SHP77 (cell line): ENCODE measurements at regions not wholly inside any gene's neighbourhood (a gene's known extent, or its start where the extent isn't known, plus 50 kb on each side); places are given as distances from the start of the nearest gene placed in this dataset.
A peak's percentile ranks its signal among the peaks of the same experiment; 100 is the strongest.

ENCODE experiments used
- DNase-seq, 2 experiments: peaks; one replicate each; lab custom pipeline; 2025; lab: John Stamatoyannopoulos, UW

DNA sequence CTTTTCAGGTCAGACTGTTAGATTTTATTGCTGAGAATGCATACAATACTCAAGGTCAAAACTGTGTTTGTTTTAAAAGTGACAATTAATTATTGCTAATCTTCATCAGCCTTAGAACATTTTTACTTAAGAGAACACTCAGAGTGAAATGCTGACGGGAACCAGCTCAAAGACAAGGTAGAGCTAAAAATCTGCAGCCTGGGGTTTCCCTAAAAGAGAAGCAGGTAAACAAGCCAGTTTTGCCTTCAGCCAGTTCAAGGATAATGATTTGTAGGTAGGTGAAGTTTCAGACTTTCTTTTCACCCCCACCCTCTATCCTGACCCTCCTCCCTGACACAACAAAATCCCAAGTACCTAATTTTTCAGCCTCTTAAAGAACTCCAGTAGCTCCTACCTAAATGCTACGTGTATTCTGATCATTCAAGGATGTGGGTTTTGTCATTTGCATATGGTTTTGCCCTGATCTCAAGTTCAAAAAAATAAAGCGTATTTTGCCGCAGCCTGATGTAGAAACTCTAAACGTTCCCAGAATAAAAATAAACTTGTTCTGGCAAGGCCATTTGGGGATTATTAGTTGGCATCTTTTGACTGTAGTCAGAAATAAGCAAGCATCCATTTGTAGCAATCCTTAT, 407.2 kb downstream of the EFNA5 start:
- no peak for DNase-seq

DNA sequence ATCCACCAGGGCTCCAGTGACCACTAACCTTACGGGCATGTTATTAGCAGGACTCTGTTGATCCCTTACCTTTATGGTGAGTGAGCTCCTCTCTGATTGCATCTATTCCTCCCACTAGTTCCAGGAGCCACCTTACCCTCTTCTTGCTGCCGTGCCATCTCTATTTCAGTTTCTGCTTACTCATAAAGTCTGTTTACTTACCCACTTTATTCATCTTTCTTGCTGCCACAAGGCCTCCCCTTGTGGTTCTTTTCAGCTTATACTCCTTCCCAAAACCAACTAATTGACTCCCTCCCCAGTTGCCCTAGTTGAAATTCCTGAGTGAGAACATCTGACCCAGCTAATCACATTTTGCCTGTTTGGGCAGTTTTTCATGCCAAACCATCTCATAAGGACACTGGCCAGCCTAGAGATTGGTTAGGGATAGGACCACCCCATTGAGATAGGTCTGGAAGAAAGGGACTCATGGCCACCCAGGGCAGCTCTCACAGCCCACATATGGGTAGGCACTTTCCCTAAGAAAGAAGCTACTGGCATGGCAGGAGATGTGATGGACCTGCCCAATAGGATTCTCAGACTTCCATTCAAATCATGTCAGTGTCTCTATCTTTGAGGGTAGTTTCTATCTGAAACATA, 412.7 kb downstream of the EFNA5 start:
- DNase-seq: no peak

DNA sequence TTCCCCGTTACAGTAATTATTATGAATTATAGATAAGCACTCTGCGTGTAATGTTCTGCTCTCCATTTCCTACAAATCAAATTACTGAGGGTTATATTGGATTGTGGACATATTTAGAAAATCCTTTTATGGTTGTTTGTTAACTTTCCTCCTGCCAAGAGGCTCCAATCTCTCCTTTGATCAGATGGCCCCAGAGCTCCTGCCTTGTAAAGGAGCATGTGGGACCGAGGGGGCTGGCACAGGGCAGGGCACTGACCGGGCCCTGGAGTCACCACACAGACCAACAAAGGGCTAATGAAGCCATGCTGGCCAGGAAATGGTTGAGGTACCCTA, 415.9 kb downstream of the EFNA5 start:
- no peak for DNase-seq

DNA sequence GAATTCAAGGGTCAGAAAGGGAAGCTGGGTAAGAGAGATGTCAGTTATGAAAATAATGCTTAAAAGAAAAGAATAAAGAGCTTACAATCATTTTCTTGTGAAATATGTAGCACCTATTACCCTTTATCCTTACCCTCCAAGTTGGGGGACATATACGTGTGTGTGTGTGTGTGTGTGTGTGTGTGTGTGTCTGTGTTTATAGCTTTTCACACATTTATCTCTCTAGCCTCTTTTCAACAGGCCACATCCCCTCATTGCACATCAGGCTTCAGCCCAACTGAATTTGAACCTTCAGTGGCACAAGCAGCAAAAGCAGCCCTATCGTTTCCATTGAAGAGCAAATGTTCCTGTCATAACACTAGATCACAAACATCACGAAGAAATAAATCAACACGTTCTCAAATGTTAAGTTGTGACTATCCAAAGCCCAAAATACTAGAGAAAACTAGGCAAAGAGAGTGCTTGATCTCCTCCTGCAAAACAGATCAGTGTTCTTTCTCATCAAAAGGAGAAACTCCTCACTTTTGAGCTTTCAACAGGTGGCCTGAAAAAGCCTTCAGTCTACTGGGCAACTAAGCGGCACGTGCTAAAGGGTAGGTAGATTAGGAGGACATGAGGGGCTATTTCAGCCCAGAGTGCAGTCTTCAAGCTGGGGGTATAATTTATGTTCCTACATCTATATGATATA, 416.4 kb downstream of the EFNA5 start:
- peak; percentile 24 to 57 for DNase-seq

DNA sequence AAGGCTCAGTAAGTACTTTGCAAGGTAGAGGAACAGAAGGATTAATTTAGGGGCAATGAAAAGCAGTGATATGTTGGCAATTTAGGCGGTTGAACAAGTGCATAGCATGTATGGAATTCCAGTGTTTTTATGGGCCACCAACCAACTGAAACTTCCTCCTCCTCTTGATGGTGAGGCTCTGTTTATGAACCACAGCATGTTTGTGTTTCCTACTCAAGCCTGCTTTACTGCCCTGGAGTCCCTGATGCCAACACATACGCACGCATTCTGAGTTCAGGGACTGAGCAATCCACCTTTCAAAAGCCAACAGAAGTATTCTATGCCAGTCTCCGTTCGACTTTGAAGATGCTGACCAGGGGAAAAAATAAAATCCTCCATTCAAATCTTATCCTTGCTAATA, 417.5 kb downstream of the EFNA5 start:
- DNase-seq: peak; percentile 49 to 55

DNA sequence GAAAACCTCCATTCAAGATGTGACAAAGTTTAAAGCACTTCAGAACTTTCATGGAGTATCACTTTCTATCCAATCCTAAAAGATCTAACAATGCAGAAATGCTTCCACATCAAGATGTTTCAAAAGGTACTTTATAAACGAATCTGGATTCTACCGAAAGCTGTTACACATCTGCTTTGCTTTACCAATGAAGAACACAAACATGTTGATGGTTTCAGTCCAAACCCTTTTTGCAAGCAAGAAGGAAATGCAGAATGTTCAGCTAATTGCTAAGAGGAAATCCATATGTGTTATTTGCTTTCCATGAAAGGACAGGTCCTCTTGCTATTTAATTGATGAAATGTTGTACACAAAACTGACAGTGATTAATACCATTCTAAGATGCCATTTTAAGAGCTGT, 419.6 kb downstream of the EFNA5 start:
- DNase-seq: no peak

DNA sequence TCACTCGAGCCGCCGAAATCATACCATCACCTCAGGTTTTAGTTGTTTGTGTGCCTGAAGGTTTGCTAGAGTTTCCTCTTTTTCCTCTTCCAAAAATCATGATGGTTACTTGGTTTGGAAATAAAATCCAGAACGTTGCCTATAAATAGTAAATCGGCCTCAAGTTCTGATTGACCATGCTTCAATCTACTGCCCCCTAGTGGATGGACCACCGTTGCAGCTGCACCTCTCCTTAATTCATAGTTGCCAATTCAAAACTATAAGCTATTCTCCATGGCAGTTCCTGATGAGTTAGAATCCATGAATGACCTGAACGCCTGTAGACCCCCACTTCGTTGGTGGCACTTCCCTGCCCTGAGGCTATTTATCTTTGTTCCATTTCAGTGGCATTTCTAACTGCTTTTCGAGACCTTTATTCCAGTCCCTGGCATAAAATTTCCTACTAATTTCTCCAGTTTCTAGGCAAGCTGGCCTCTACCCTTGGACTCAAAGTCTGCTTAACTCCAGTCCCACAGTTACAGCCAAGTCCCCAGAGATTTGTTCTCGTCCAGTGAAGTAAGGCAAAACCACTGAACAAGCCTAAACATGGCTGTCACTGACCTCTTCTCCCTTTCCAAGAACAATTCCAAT, 422.6 kb downstream of the EFNA5 start:
- DNase-seq: peak in 1 of 2 experiments; percentile 13

DNA sequence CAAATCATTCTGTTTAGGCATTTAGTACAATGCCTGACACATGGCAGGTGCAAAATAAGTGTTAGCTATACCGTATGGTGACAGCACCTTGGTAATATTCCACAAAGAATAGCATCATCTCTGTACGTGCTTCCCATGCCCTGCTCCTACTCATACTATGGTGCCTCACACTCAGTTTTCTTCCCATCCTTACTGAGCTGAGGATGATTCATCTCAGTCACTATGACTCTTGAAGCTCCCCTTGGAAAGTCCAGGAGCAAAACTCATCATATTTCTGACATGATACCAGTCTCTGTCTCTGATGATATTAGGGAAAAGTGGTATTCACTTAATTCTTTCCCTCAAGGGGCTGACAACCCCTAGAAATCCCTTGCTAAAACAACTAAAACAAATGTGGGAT, 423.3 kb downstream of the EFNA5 start:
- DNase-seq: no peak

DNA sequence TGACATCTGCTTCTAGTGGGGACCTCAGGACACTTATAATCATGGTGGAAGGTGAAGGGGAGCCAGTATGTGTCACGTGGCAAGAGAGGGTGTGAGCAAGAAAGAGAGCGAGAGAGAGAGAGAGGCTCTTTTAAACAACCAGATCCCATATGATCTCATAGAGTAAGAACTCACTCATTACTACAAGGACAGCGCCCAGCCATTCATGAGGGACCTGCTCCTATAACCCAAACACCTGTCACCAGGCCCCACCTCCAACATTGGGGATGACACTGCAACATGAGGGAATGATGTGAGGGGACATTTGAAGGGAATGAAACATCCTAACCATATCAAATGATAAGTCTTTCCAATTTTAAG, 427.5 kb downstream of the EFNA5 start:
- no peak for DNase-seq

DNA sequence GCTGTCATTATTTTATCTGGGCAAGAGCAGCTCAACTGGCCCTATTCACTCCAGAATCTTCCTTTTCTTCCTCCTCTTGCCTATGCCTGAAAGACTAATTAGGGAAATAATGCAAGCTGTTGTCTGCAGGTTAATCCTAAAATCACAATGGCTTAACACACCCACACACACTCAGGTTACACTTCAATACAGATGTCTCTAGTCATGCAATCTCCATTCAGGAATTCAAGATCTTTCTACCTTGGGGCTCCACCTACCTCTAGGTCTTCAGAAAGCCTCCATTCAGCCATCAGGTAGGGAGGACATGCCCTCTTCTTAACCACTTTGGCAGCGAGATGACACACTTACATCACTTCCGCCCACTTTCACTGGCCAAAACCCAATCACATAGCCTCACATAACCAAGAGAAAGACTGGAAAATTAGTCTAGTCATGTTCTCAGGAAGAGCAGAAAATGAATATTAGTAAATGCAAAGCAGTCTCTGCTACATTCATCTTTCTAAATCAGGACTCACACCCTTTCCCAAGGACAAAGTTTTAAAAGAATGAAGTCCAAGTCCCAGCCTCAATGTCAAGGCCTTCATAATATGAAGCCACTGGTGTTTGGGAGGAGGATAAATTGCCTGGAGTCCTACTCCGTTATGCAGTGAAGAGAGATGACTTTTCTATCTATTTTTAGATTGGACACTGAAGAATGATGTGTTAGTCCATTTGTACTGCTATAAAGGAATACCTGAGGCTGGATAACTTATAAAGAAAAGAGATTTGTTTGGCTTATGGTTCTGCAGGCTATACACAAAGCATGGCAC, 428.1 kb downstream of the EFNA5 start:
- DNase-seq: no peak

DNA sequence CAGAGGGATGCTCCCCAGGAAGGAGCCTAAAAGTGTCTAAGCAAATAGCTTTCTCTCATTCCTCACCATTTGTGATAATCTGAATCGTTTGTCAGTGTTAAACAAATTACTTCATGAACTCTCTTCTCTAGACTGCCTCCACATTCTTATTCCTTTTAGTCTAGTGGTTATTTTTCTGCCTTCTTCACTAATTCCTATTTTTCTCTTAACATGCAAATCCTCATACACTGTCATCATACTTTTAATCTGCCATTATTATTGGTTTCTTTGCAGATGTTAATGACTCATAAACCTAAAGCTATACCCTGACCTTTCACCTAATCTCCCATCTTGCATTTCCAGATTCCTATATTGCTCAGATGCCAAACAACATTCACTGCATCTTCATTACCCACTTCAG, 428.9 kb downstream of the EFNA5 start:
- DNase-seq: no peak

DNA sequence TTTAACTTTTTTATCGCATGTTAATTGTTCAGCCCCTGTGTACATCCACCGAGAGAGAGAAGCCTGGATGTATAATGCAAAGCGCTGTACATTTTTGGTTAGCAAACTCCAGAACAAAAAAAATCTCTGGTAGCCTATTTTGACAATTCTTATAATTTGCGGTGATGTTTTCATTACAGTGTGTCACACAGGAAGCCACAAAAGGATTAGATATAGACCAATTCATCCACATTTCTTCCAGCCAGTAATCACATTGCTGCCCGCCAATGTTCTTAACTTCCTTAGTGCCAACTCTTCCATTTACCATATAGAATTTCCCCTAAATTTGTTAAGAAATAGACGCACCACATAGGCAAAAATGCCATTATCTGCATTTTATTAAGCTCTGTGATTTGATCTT, 435.6 kb downstream of the EFNA5 start:
- DNase-seq: no peak

DNA sequence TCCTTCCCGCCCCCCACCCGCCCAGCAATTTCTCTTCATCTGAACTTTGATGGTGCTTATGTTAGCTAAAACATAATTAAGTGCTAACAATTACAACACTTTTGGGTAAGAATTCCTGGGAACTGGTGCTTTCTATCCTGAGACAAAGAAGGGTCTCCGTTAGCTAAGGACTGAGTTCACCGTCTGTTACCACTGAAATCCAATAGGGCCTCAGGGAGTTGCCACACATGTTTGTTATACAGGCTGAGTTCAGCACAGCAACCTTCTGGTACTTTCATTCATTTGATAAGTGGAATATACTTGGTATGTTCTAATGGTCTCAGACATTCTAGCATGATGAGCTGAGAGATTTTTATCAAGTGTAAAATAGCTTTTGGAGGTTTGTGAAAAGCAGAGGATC, 437.9 kb downstream of the EFNA5 start:
- DNase-seq: no peak

DNA sequence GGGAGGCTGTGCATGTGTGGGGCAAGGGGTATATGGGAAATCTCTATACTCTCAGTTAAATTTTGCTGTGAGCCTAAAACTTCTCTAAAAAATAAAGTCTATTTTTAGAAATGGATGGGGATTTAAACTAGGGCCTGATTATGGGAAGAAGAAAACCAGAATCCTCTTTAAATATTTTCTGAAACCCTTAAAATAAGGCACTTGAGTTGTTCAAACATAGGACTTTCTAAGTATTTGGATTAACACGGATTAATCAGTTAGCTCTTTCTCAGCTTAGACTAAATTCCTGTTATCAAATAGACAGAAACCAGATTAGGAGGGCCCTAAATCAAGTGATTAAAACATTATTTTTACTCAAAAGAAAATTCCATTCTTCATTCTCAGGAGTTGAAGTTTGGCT, 438.4 kb downstream of the EFNA5 start:
- DNase-seq: no peak

DNA sequence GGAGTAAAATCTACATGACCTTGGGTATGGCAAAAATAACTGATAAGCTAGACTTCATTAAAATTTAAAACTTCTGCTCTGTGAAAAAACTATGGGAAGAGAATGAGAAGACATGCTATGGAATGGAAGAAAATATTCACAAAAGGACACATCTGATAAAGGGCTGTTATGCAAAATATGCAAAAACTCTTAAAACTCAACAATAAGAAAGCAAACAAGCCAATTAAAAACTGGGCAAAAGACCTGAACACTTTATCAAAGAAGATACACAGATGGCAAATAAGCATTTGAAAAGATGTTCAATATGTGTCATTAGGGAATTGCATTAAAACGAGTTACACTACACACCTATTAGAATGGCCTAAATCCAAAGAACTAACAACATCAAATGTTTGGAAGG, 439.5 kb downstream of the EFNA5 start:
- DNase-seq: no peak

DNA sequence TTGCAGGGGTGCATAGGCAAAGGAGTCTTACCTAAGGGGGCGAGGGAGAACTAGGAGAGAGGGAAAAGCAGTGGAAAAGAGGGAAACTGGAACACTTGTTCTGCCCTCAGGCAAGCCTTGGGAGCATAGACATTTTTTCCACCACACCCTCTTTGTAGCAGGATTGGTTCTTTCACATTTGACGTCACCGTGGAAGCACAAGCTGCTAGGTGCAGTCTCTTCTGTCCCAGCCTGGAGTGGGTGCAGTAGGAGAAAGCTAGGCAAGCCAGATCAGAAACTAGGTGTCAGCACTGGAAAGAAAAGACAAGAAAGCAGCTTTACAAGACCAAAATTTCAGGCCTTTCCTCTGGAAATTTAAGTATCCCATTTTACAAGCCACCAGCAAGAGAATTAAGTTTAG, 440.4 kb downstream of the EFNA5 start:
- DNase-seq: no peak

DNA sequence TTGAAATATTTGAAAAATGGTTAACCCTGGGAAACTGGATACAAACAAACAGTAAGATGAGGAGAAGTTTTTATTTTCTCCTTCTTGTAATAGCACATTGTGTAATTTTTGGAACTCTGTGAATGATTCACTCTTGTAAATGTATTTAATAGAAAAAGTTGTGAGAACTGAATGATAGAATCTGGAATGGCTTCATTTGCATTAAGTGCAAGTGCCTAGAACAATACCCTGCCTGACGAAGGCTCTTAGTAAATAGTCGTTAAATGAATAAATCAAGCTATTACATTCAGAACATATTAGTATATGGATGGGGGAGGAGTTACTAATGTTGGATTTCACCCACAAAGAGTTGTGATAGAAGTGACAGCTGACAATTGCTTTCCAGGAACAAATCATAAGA, 442.5 kb downstream of the EFNA5 start:
- DNase-seq: no peak

DNA sequence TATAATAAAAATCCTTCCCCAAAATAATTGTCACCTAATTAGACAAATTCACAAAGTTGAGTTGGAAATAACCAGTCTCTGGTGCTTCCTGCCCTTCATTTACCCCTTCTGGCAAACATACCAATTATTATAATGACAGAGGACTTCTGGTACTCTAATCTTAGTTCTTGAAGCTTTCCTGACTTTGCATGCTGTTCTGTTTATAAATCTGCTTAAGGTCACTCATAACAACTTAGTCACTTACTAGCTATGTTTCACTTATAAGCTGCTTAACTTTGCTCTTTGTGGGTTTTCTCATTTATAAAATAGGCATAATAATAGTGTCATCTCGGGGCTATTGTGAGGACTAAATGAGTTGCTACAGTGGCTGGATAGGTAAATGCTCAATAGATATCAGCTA, 446.5 kb downstream of the EFNA5 start:
- DNase-seq: no peak

DNA sequence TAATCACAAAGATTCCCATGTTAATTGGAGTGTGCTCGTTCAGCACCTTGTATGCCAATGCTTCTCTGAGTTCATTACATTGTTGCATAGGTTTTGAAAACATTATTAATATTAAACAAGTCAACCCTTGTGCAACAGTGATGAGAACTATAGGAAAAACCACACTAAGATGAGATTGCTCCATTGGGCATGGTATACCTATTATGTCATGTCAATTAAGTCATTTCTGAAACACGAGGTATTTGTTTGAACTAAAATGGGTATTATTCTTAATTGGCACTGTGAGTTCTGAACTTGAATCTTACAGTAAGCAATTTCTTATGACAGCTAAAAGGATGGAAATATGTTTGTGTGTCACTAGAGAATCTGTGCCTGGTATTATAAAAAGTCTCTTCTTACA, 447.7 kb downstream of the EFNA5 start:
- DNase-seq: no peak

DNA sequence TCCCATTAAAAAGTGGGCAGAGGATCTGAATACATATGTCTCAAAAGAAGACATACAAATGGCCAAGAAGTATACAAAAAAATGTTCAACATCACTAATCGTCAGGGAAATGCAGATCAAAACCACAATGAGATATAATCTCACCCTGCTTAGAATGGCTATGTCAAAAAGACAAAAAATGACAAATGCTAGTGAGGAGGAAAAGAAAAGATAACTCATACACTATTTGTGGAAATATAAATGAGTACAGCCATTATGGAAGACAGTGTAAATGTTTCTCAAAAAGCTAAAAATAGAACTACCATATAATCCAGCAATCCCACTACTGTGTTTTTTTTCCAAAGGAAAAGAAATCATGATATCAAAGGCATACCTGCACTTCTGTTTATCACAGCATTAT, 450.7 kb downstream of the EFNA5 start:
- no peak for DNase-seq

DNA sequence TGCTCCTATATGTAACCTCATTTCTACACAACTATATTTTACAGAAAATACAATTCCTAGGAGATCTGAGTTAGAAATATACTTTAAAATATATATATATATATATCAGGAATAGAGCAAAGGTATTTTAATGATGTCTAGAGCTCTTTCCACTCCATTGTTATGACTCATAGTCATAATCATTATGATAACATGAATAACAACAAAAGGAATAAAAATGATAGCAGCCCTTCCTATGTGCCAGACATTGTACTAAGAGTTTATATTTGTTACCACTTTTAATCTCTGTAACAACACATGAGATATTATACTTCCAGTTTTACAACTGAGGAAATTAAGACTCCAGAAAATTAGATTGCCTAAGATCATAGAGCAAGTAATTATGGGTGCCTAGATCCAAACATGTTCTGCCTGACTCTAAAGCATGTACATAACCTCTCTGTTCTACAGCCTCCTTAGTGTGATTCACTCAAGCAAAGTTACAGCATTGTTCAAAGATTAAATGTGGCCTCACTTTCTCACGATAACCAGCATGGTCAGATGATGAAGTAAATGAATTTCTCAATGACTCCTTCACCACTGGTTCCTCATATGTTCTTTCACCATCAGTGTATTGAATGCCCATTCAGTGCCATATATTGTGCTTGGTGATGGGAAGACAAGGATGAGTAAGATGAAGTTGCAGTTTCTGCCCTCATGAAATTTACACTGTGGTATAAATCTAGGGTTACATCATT, 452.1 kb downstream of the EFNA5 start:
- no peak for DNase-seq

DNA sequence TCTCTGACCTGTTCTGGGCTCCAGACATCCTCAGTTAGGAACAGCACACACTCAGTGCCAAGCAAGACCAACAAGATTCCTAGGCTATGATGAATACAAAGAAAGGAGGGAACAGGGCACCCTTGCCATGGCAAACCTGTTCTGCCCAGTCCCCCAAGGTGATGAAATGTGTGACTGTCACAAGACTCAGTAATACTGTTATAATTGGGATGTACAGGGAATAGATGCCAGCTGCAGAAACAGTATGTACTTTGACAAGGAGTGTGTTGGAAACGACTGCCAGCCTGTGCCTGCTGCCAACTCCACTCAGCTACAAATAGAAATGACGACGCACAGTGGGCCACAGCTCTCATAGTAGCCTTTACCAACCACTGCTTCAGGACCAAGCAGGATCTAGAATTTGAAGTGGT, 453.0 kb downstream of the EFNA5 start:
- DNase-seq: peak; percentile 2 to 63
